Motor neuron (in vitro differentiated cells): ENCODE measurements at regions not wholly inside any gene's neighbourhood (a gene's known extent, or its start where the extent isn't known, plus 50 kb on each side); places are given as distances from the start of the nearest gene placed in this dataset.

Experiments used
- ATAC-seq, 8 experiments: fragments of 200-7000 bp; cut with Tn5 transposase; replicated peaks in 6 of 8; 2 replicates each; pipeline ENCODE4 v1.8.0; 2021; ENCODE audit warnings: mild to moderate bottlenecking in 8 of 8, moderate library complexity in 8 of 8
- H3K27ac ChIP-seq, 2 donors: fragments of 250-450 bp; sonication (Bioruptor Pico); 2 replicates each; pipeline ENCODE4 v1.9.0; 2021; ENCODE audit warnings: antibody characterized with exemption in 2 of 2, mild to moderate bottlenecking in 2 of 2, moderate library complexity in 1 of 2
- H3K4me1 ChIP-seq, 2 donors: fragments of 250-450 bp; sonication (Bioruptor Pico); replicated peaks in 1 of 2; 2 replicates each; pipeline ENCODE4 v1.6.1; 2021; ENCODE audit warnings: antibody characterized with exemption in 2 of 2, mild to moderate bottlenecking in 2 of 2, moderate library complexity in 1 of 2
- H3K4me3 ChIP-seq, 5 donors: fragments of 250-450 bp; sonication (Bioruptor Pico); 2 replicates each; pipeline ENCODE4 v1.9.0; 2021; ENCODE audit warnings: antibody characterized with exemption in 5 of 5, mild to moderate bottlenecking in 5 of 5, moderate library complexity in 4 of 5
- WGBS, 10 experiments: fragments of 450-650 bp; shearing (Covaris generic); methylation state at CpG; one replicate each; pipeline ENCODE4 v1.0.0; 2022; 5-methylcytosine and 5-hydroxymethylcytosine counted together
- in situ Hi-C, 9 experiments: fragments of 400-800 bp; cut with MboI; loops; one replicate each; pipeline ENCODE4 v1.15.0; 2021; ENCODE audit warnings: low sequenced_read_pairs in 9 of 9, low pct_unique_long_range_greater_than_20kb in 2 of 9; ENCODE audit not compliant: unreplicated experiment in 9 of 9

DNA sequence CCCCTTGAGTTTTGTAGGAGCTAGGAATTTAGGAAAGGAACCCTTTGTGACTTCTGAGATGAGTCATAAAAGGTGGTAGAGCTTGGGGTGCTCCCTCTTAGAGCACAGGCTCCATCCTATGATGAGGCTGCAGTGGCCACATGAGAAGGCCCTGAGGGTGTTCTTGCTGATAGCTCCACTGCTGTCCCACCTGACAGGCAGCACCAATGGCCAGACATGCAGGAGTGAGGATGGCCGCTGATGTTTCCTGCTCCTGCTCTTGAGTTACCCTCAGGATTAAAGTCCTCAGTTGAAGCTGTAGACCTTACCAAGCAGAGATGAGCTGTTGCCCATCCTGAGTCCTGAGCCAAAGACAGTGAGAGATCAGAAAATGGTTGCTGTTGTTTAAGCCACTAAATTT, 512.1 kb downstream of the CDH26 start:
- ATAC-seq = no peak
- in situ Hi-C loops = no loop called here
- H3K4me3 ChIP-seq = no peak overlapping the region
- WGBS, 10 experiments = 43 to 63% methylated on average over 1 of the region's 1 CpG; no CpG with 5 or more reads in 8 of the 10 experiments
- H3K4me1 ChIP-seq = peaks cover 6% of the 10 kb centered on the region in 2 donors
- no peak overlapping the region for H3K27ac ChIP-seq

DNA sequence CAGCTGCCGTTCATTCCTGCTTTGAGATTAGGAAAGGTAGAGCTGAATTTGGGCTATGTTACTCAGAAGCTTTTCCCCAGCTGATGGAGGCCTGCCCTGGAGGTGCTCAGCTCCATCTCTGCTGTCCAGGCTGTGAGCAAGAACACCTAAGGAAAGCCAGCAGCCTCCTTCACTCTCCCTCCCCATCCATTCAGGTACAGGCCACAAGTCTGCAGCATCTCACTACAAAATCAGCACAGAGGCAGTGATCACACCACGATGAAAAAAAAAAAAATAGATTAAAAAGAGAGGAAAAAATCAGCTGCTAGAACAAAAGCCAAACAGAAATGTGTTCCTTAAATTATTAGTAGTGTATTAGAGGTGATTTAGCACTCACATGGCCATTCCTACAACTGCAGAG, 515.0 kb downstream of the CDH26 start:
- in situ Hi-C loops = no loop called here
- 0 to 54% (median 50%) methylated on average over 1 to 2 of the region's 2 CpGs; no CpG with 5 or more reads in 5 of the 10 experiments for WGBS, 10 experiments
- no peak overlapping the region for H3K4me3 ChIP-seq
- ATAC-seq = peak in 1 of 8 experiments; percentile 61
- peaks cover under 1 to 6% of the 10 kb centered on the region in 2 donors for H3K4me1 ChIP-seq
- H3K27ac ChIP-seq = no peak overlapping the region

DNA sequence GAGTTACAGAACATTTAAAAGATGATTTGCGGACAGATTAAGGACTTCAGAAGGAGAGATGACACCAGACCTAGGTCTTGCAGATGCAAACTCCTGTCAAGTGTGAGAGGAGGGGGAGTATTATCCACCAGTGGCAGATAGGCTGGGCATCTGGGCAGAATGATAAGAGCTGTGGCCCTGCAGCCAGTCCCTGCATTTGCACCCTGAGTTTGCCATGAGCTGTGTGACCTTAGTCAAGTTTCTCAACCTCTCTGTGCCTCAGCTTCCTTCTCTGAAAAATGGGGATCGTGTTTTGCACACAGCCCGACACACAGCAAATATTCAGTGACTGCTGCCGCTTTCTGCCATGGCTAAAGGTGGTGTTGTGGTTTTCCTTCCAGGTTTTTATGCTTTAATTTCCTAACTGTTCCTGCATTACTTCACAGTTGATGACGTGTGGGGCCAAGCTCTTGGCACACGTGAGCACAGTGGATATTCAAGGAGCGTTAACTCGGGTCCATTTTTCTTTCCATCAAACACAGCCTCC, 516.2 kb downstream of the CDH26 start:
- Histone ChIP-seq H3K4me1 (peaks cover 0 to 6% of the 10 kb centered on the region in 2 donors), H3K27ac (no peak overlapping the region), H3K4me3 (no peak overlapping the region)
- ATAC-seq = no peak
- in situ Hi-C loops = no loop called here
- WGBS, 10 experiments = 47 to 100% (median 83%) methylated on average over 1 to 8 of the region's 8 CpGs; no CpG with 5 or more reads in 2 of the 10 experiments

DNA sequence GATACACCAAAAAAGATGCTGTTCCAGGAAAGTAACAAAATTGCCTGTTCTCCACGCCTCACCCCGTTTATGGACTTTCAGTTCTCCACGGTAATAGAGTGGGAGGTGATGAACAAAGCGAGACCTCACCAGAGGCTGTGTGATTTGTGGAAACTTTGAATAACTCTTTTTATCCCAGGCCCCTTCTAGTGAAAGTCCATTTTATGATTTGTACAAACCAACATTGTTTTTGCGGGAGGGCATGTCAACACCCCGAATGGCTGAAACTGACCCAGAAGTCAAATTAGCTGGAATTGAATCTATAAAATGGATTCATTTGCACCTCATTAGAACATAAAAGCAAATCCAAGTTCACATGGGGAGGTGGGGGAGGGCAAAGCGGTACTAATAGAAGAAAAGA, 517.8 kb downstream of the CDH26 start:
- WGBS, 10 experiments = 29 to 91% (median 72%) methylated on average over 1 to 7 of the region's 7 CpGs
- Histone ChIP-seq H3K27ac (no peak overlapping the region), H3K4me1 (peaks cover 0 to 6% of the 10 kb centered on the region in 2 donors), H3K4me3 (no peak overlapping the region)
- no peak for ATAC-seq
- in situ Hi-C loops = no loop called here

DNA sequence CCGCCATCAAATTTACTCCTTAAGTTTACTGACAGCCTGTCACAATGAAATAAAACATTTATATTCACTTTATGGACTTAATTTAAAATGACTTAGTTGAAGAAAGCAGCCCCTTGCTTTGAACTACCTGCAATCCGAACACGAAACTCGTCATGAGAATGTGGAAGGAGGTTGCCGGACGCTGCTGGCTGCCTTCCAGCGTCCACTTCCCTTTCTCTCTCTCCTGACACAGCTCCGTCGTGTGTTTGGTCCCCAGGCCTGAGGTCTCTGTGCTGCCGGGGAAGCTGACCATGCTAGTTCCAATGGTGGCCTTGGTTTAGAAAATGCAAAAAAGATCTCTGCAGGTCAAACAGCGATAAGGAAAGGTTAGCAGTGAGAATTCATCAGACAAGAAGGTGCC, 519.7 kb downstream of the CDH26 start:
- WGBS, 10 experiments = 58 to 87% (median 80%) methylated on average over 1 to 11 of the region's 11 CpGs; no CpG with 5 or more reads in 3 of the 10 experiments
- ATAC-seq = no peak

DNA sequence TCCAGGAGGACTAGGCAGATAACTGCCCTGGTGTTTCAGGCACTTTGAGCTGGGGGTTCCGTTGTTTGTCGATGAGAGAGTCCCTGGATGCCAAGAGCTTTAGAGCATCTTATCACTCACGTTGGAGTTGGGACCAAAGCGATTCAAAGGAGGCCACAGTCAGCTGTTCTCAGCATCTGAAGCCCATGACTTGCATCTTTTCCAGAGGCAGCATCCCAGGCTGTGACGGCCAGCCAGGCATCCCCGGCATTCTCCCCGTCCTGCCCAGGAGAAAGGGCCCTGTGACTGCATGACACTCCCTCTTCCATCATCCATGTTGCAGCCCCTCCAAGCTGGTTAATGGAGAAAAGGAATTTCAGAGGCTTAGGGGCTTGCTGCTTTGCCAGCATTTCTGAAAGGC, 520.3 kb downstream of the CDH26 start:
- ATAC-seq = no peak

More for the DNA sequence above, 519.7 kb downstream of the CDH26 start:
- in situ Hi-C loops = no loop called here
- H3K27ac ChIP-seq = no peak overlapping the region
- H3K4me3 ChIP-seq = no peak overlapping the region
- peaks cover 0 to 6% of the 10 kb centered on the region in 2 donors for H3K4me1 ChIP-seq

DNA sequence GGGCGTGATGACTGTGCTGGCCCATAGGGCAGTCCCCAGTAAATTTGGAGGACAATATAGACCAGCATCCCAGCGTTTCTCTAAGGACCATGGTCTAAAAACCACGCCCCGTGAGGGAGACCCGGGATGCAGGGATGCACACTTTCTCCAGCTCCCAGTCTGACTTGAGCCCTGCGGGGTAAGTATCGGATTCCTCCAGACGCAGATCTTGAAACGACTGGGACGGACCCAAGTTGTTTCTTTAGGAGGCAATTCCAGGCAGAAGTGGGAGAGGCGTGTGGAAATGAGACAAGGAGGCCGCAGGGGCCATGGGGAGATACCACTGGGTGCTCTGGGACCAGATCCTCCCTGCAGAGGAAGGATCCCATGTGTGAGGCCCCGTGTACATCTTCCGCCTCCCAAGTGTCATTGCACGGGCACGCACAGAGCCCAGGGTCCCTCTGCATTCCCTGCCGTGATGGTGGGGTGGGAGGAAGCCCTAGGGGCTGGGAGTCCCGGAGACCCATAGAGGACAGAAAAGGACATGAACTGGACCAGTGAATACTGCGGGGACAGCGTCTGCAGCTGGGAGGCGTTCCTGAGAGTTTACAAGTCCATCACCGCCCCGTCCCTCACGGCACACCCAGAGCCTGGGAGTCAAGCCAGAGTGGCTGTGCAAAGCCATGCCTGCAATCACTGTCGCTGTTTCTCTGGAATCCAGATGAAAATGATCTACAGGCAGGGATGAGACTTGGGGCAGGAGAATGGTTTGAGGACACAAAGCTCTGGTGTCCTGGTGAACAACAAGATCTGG, 522.9 kb downstream of the CDH26 start:
- 0 to 90% (median 67%) methylated on average over 1 to 12 of the region's 25 CpGs; no CpG with 5 or more reads in 3 of the 10 experiments for WGBS, 10 experiments
- in situ Hi-C loops = no loop called here
- H3K27ac ChIP-seq = no peak overlapping the region
- no peak overlapping the region for H3K4me3 ChIP-seq
- peak in 3 of 8 experiments; percentile 91 to 98 (median 96) for ATAC-seq
- H3K4me1 ChIP-seq = peaks cover 0 to 4% of the 10 kb centered on the region in 2 donors

More for the DNA sequence above, 520.3 kb downstream of the CDH26 start:
- WGBS, 10 experiments = 40 to 100% (median 82%) methylated on average over 1 to 7 of the region's 7 CpGs; no CpG with 5 or more reads in 3 of the 10 experiments
- no peak overlapping the region for H3K27ac ChIP-seq
- H3K4me3 ChIP-seq = no peak overlapping the region
- H3K4me1 ChIP-seq = peaks cover 0 to 5% of the 10 kb centered on the region in 2 donors
- in situ Hi-C loops = no loop called here

DNA sequence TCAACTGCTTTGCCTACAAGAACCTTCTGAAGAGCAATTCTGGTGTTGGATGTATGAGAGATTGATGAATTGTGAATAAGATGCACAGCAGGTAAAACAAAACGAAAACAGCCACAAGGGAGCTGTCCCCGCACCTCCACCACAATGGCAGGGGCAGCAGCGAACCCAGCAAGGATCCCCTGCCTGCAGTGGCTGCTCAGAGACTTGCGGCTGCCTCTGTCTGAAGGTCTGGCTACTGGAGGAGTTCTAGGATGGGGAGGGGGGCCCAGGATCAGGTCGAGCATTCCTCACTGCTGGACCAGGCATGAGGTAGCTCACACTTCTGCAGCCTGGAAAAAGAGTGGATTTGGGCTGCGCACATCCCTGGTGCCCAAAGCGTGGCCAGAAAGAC, 523.5 kb downstream of the CDH26 start:
- Histone ChIP-seq H3K4me3 (no peak overlapping the region), H3K27ac (no peak overlapping the region), H3K4me1 (peaks cover 0 to 4% of the 10 kb centered on the region in 2 donors)
- WGBS, 10 experiments = 0 to 85% (median 48%) methylated on average over 1 to 5 of the region's 7 CpGs; no CpG with 5 or more reads in 4 of the 10 experiments
- ATAC-seq = no peak
- in situ Hi-C loops = no loop called here

DNA sequence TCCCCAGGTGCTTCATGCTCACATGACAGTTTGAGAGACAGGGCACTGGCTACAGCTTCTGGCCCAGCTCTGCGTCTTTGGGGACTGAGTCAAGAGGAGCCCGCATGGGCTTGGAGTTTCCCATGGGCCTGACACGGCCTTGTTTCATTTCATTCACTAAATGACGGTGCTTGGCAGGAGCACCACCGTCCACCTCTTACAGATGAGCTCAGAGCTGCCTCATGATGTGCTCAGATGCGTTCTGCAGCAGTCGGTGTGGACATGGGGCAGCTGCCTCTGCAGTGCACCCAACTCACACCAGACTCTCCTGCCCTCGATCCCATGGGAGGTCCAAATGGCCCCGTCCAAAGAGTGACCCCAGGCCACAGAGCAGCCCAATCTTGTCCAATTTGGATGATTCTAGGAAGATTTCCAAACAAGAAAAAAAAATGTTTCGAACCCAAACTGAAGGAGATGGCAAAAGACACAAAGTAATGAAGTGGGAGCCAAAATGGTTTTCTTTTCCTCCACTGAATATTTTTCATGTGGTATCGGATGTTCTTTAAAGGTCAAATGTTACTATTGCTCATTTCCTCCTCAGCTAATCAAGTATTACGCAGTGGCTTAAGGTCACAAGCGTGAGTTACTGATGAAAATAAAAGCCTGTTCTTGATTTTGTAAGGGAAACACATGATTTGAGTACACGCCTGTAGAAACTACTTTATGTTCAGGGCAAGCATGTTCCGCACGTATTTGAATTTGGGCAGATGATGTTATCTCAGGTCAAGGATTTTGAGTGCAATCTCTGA, 524.2 kb downstream of the CDH26 start:
- ATAC-seq = peak in 3 of 8 experiments; percentile 22 to 31 (median 24)
- H3K27ac ChIP-seq = no peak overlapping the region
- in situ Hi-C loops = no loop called here
- peaks cover 0 to 4% of the 10 kb centered on the region in 2 donors for H3K4me1 ChIP-seq
- no peak overlapping the region for H3K4me3 ChIP-seq
- WGBS, 10 experiments = 34 to 100% (median 87%) methylated on average over 1 to 10 of the region's 16 CpGs

DNA sequence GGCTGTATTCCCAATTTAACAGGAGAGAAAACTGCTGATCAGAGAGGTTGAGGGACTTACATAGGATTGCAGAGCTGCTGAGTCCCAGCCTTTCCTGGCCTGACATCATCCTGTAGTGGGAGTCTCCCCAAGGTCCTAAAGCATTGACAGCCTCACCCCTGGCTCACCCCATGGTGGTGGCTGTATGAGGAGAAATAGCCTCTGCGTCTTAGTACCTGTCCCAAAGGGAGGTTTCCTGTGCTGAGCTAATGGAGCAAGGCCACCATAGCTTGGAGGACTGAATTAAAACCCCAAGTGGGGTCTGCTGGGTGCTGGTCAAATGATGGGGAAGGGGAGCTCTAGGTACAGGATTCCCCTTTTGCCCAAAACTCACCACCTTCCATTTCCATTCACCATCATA, 525.1 kb downstream of the CDH26 start:
- 80% methylated on average over 1 of the region's 1 CpG; no CpG with 5 or more reads in 8 of the 10 experiments for WGBS, 10 experiments
- no peak for ATAC-seq
- H3K4me1 ChIP-seq = peaks cover 0 to 4% of the 10 kb centered on the region in 2 donors
- in situ Hi-C loops = no loop called here
- no peak overlapping the region for H3K27ac ChIP-seq
- no peak overlapping the region for H3K4me3 ChIP-seq

DNA sequence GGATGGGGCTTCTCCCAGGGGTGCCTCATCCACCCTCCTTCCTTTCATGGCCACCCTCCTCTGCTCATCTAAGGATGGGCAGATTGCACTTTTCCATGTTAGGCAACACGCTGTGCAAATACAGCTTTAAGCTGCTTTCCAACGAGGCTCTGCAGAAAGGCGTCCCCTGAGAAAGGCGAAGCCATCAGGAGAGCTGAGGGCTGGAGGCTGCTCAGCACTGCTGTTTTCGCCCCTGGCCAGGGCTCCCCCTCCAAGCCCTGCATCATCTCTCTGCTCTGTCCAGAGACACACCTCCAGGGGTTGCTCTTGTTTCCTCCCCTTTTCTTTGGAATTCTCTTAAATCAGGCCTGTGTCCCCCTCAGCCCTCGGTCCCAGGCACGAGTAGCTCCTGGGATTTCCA, 526.1 kb downstream of the CDH26 start:
- no peak for ATAC-seq
- WGBS, 10 experiments = 52 to 93% (median 80%) methylated on average over 1 to 4 of the region's 7 CpGs; no CpG with 5 or more reads in 3 of the 10 experiments
- no peak overlapping the region for H3K27ac ChIP-seq
- H3K4me1 ChIP-seq = peaks cover 1 to 4% of the 10 kb centered on the region in 2 donors
- no peak overlapping the region for H3K4me3 ChIP-seq
- in situ Hi-C loops = no loop called here

DNA sequence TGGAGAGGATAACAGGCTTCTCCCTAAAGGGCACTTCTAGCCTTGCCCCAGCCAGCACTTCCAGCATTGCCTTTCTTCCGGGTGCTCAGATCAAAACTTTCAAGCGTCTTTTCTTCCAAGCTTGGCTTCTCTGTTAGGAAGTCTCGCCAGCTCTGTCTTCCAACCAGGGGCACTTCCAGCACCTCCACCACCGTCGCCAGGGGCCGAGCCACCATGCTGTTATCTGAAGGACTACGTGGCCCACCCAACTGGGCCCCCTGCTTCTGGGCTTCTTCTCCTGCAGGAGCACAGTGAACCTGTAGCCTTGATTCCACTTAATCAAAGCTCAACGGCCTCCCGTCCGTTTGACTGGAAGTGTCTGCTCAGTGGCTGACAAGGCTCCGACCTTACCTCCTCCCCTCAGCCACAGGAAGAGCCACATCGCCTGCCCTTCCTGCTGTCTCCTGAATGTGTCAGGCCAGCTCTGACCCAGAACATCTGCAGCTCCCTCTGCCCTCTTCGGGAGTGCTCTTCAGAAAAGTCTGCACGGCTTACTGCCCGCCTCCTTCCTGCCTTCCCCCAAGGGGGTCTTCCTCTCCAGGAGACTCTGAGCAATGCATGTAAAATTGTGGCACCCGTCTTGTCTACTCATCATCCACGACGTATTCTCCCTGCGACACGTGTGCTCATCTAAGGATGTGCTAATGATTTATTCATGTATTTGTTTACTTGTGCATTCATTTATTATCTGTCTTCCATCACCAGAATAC, 527.0 kb downstream of the CDH26 start:
- in situ Hi-C loops = no loop called here
- H3K4me3 ChIP-seq = no peak overlapping the region
- peaks cover 10 to 13% of the 10 kb centered on the region in 2 donors for H3K4me1 ChIP-seq
- H3K27ac ChIP-seq = no peak overlapping the region
- WGBS, 10 experiments = 30 to 100% (median 78%) methylated on average over 1 to 8 of the region's 20 CpGs
- no peak for ATAC-seq
